ENCODE measurements at regions not wholly inside any gene's neighbourhood (a gene's known extent, or its start where the extent isn't known, plus 50 kb on each side); places are given as distances from the start of the nearest gene placed in this dataset.
"Not testable (repeated sequence)": the region's sequence is repeated elsewhere in the genome, so short reads cannot be mapped to it uniquely, and the experiment has no call there.

- no peak overlapping the region for H3K4me3 ChIP-seq (ENCODE audit: low read depth, low read length)
- H3K27ac ChIP-seq: no peak overlapping the region
- no peak for TF ChIP-seq CTCF (IDR thresholded peaks at IDR 0.05; ENCODE audit: low read depth, low read length)
- DNase-seq: no peak
- no peaks in the 10 kb centered on the region for H3K27me3 ChIP-seq (ENCODE audit: insufficient read depth, low read depth, severe bottlenecking)
- H3K9me3 ChIP-seq (ENCODE audit: severe bottlenecking): no peaks in the 10 kb centered on the region
- H3K36me3 ChIP-seq: no peaks in the 10 kb centered on the region
These were observed 426.4 kb downstream of the PREX1 start for GRCh38 chr20:48401359-48401758.

DNA sequence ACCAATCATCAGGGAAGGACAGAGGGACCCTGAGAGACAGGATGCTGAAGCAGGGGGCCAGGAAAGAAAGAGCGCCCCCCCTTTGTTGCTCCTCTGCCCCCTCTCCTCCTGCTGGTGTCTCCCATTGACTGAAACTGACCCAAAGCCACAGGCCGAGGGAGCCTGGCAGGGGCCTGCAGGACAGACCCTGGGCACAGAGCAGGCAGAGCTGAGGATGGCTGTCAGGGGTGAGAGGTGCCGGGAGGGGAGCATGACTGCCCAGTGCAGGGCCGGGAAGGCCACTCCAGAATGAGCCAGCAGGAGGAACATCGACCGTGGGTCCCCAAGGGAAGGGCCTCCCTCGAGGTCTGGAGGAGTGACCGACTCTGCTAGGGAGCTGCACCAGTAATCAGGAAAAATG is 427.8 kb downstream of the PREX1 start:
- H3K4me3 ChIP-seq (ENCODE audit: low read depth, low read length): no peak overlapping the region

GRCh38 chr20:48398506-48399449 is 429.0 kb downstream of the PREX1 start:
- Histone ChIP-seq H3K4me3 (ENCODE audit: low read depth, low read length) (no peak overlapping the region), H3K36me3 (no peaks in the 10 kb centered on the region), H3K9me3 (ENCODE audit: severe bottlenecking) (no peaks in the 10 kb centered on the region), H3K27me3 (ENCODE audit: insufficient read depth, low read depth, severe bottlenecking) (no peaks in the 10 kb centered on the region), H3K27ac (no peak overlapping the region)
- no peak for TF ChIP-seq CTCF (IDR thresholded peaks at IDR 0.05; ENCODE audit: low read depth, low read length)
- DNase-seq: no peak

More for the DNA sequence above, 427.8 kb downstream of the PREX1 start:
- DNase-seq: no peak
- Histone ChIP-seq H3K27ac (no peak overlapping the region), H3K36me3 (no peaks in the 10 kb centered on the region), H3K27me3 (ENCODE audit: insufficient read depth, low read depth, severe bottlenecking) (no peaks in the 10 kb centered on the region), H3K9me3 (ENCODE audit: severe bottlenecking) (no peaks in the 10 kb centered on the region)
- TF ChIP-seq CTCF (IDR thresholded peaks at IDR 0.05; ENCODE audit: low read depth, low read length): no peak

GRCh38 chr20:48396981-48397861 is 430.6 kb downstream of the PREX1 start:
- not testable (repeated sequence) for H3K27ac ChIP-seq; H3K27me3 ChIP-seq (ENCODE audit: insufficient read depth, low read depth, severe bottlenecking); H3K4me3 ChIP-seq (ENCODE audit: low read depth, low read length); H3K9me3 ChIP-seq (ENCODE audit: severe bottlenecking); H3K36me3 ChIP-seq
- peak; percentile 18 for DNase-seq

DNA sequence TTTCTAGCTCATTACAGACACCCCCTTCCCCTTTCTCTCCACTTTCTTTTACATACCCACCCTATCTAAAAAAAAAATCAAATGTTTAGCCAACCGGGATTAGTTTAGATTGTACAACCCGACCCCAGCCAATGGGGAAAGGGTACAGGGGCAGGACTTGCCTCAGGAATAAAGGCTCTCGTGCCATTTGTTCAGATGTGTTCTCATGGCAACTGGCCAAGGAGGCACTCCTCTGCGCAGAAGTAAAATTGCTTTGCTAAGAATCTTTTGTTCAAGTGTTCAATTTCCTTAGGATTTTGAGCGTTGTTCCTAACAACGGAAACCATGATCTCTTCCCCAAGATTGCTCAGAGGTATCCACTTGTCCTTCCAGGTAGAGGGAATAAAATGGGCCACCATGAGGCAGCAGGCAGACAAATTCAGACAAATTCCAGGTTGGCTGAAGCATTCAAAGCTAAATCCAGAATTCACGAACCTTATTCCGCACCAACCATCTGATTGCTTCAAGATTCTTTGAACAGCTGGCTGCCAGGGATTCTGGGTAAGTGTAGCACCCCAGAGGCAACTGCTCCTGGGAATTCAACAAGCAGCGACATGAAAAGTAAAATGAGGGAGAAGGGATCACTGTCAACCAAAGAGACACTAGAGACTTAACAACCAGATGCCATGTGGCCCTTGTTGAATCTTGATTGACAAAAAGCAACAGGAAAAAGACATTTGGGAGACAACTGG is 431.8 kb downstream of the PREX1 start:
- Histone ChIP-seq H3K4me3 (ENCODE audit: low read depth, low read length) (no peak overlapping the region), H3K9me3 (ENCODE audit: severe bottlenecking) (peaks cover 8% of the 10 kb centered on the region), H3K27ac (no peak overlapping the region), H3K27me3 (ENCODE audit: insufficient read depth, low read depth, severe bottlenecking) (no peaks in the 10 kb centered on the region), H3K36me3 (no peaks in the 10 kb centered on the region)
- no peak for DNase-seq
- TF ChIP-seq CTCF (IDR thresholded peaks at IDR 0.05; ENCODE audit: low read depth, low read length): no peak

All from WERI-Rb-1 (cell line).